OCI-LY3 (cell line): ENCODE measurements at regions not wholly inside any gene's neighbourhood (a gene's known extent, or its start where the extent isn't known, plus 50 kb on each side); places are given as distances from the start of the nearest gene placed in this dataset.

Experiments used
- CTCF ChIP-seq: fragments of 200-600, 300-600 bp; sonication (generic); IDR thresholded peaks from 2 replicates; pipeline ENCODE4 v1.5.1; 2014; ENCODE audit warnings: antibody characterized with exemption, low read length, low read depth
- EZH2phosphoT487 ChIP-seq: fragments of 200-600 bp; shearing (Covaris generic); IDR thresholded peaks from 2 replicates; pipeline ENCODE4 v1.6.1; 2018; ENCODE audit warnings: antibody characterized with exemption, mixed run types, low read depth

GRCh38 chr4:138458751-138459150, 216.6 kb upstream of the SLC7A11 start:
- TF ChIP-seq EZH2phosphoT487: no peak
- no peak for TF ChIP-seq CTCF
